A673 (cell line): ENCODE measurements at regions not wholly inside any gene's neighbourhood (a gene's known extent, or its start where the extent isn't known, plus 50 kb on each side); places are given as distances from the start of the nearest gene placed in this dataset.

Experiments used
- EZH2 ChIP-seq: fragments of 200-600 bp; sonication (generic); IDR thresholded peaks from 2 replicates; pipeline ENCODE4 v1.6.1; 2017; ENCODE audit warnings: borderline replicate concordance, low read depth, mild to moderate bottlenecking, mixed read lengths, antibody characterized with exemption, low read length; ENCODE audit not compliant: poor library complexity, severe bottlenecking
- TF ChIP-seq, protein P1 (sequence below): fragments of 300-800, 200-600 bp; sonication (generic); conservative IDR thresholded peaks from 2 replicates; pipeline ENCODE4 v1.5.1; 2017; ENCODE audit warnings: low read depth, mild to moderate bottlenecking, antibody characterized with exemption, low read length, moderate library complexity, mixed read lengths

GRCh38 chr1:218677026-218677425, 331.9 kb downstream of the TGFB2 start:
- no peak for TF ChIP-seq EZH2
- TF ChIP-seq, protein P1, sequence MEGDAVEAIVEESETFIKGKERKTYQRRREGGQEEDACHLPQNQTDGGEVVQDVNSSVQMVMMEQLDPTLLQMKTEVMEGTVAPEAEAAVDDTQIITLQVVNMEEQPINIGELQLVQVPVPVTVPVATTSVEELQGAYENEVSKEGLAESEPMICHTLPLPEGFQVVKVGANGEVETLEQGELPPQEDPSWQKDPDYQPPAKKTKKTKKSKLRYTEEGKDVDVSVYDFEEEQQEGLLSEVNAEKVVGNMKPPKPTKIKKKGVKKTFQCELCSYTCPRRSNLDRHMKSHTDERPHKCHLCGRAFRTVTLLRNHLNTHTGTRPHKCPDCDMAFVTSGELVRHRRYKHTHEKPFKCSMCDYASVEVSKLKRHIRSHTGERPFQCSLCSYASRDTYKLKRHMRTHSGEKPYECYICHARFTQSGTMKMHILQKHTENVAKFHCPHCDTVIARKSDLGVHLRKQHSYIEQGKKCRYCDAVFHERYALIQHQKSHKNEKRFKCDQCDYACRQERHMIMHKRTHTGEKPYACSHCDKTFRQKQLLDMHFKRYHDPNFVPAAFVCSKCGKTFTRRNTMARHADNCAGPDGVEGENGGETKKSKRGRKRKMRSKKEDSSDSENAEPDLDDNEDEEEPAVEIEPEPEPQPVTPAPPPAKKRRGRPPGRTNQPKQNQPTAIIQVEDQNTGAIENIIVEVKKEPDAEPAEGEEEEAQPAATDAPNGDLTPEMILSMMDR, result no peak
